Upper lobe of left lung (tissue), 4 donors: ENCODE measurements at regions not wholly inside any gene's neighbourhood (a gene's known extent, or its start where the extent isn't known, plus 50 kb on each side); places are given as distances from the start of the nearest gene placed in this dataset.

ENCODE experiments used
- POLR2AphosphoS5 ChIP-seq, 2 donors: sonication (generic); formaldehyde crosslinking; IDR thresholded peaks; one replicate each; pipeline ENCODE4 v1.5.1; 2017; ENCODE audit warnings: antibody characterized with exemption in 2 of 2
- TF ChIP-seq, protein P1 (sequence below), 6 experiments: fragments of 450-650 bp in 4 of 6; fragments of 200-600 bp in 2 of 6; sonication (generic) in 2 of 6; IDR thresholded peaks; one replicate each; pipeline ENCODE4 v1.5.1; 2016 to 2019; ENCODE audit warnings: antibody characterized with exemption in 6 of 6

DNA sequence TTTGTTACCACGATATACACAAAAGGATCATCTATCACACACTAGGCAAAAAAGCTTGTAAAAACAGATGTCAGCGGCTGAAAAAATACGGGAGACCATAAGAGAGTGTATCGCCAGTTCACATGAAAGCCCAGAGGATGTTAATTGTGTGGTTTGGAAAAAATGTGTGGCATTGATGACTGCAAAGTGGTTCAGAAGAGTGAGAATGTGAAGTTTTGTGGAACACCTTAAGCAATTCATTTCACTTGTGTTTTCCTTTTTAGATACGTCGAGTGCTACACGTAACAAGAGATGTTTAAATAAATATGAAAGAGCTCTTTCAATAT is 61.7 kb upstream of the DAPL1 start:
- TF ChIP-seq, protein P1, sequence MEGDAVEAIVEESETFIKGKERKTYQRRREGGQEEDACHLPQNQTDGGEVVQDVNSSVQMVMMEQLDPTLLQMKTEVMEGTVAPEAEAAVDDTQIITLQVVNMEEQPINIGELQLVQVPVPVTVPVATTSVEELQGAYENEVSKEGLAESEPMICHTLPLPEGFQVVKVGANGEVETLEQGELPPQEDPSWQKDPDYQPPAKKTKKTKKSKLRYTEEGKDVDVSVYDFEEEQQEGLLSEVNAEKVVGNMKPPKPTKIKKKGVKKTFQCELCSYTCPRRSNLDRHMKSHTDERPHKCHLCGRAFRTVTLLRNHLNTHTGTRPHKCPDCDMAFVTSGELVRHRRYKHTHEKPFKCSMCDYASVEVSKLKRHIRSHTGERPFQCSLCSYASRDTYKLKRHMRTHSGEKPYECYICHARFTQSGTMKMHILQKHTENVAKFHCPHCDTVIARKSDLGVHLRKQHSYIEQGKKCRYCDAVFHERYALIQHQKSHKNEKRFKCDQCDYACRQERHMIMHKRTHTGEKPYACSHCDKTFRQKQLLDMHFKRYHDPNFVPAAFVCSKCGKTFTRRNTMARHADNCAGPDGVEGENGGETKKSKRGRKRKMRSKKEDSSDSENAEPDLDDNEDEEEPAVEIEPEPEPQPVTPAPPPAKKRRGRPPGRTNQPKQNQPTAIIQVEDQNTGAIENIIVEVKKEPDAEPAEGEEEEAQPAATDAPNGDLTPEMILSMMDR (IDR thresholded peaks at IDR 0.05), result no peak
- TF ChIP-seq POLR2AphosphoS5 (IDR thresholded peaks at IDR 0.05), result no peak
